ENCODE measurements at regions not wholly inside any gene's neighbourhood (a gene's known extent, or its start where the extent isn't known, plus 50 kb on each side); places are given as distances from the start of the nearest gene placed in this dataset.

GRCh38 chr15:81524496-81524895 is 150.5 kb upstream of the TMC3 start:
- TF ChIP-seq CTCF (IDR thresholded peaks at IDR 0.05) (no peak), ZFX (IDR thresholded peaks at IDR 0.05; ENCODE audit: borderline replicate concordance) (no peak)
